LoVo (cell line): ENCODE measurements at regions not wholly inside any gene's neighbourhood (a gene's known extent, or its start where the extent isn't known, plus 50 kb on each side); places are given as distances from the start of the nearest gene placed in this dataset.

Source experiments
- DNase-seq: peaks from one replicate; pipeline ENCODE4 v3.0.0-alpha.2; 2016; ENCODE audit warnings: low spot score

DNA sequence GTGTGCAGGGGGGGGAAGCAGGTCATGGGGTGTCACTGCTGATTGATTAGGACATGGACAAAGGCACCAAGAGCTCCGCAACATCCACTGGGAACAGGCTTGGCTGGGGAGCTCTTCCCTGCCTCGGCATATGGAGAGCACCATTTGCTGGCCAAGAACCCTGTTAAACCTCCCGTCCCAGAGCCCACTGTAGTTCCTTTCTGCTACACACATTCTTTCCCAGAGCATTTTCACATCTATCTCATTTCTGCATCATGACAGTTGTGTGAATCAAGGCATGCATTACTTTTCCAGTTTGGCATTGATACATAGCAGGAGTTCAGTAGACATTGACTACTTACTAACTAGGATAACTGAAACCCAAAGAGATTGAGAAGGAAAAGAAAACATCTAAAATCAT, 333.4 kb upstream of the B3GAT1 start:
- no peak for DNase-seq

DNA sequence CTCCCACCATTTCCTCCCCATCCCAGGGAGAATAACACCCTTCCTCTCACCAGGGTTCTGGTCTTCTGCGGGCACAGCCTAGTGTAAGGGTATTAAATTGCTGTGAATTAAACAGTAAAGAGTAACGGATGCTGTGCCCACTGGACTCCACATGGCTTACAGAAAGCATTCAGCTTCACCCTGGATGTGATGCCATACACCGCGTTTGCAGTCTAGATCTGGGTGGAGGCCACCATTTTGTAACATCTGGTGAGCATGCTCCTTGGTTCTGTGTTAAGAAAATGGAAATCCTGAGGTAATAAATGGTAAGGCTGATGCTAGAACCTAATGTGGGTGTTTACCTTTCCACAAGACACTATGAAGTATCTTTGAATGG, 331.8 kb upstream of the B3GAT1 start:
- DNase-seq = no peak

DNA sequence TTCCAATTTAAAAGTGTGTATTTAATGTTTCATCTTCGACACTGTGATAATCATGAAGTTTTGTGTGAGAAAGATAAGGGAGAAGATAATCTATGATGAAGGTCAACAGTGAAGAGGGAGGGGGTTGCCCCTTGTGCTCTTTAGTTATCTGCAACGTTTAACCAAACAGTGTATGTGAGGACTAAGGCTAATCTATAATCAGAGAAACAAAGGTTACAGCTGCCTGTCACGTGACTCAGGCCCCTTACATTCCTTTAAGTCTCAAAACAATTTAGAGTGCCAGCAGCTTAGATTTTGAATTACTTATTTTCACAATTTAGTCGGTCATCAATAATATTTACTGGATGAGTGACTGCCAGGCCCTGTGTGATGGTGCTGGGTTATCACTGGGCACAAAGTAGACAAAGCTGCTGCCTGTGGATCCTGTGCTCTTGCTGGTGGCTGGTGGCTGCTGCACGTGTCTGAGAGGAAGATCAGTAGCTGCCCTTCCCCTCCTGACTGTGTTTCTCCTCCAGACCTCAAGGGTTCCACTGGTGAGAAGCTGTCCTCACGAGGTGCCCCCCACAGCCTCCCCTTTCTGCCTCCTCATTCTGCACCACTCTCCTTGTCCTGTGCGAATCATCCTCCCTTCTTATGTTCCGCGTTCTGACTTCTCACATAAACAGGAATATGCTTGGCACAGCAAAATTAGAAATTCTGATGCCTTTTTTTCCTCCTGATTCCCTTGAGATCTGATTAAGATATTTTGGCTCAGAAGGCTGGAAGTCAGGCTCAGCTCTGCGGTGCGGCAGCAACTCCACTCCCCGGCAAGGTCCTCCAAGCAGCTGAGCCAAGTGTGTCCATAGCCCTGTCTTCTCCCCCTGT, 331.1 kb upstream of the B3GAT1 start:
- DNase-seq = no peak

DNA sequence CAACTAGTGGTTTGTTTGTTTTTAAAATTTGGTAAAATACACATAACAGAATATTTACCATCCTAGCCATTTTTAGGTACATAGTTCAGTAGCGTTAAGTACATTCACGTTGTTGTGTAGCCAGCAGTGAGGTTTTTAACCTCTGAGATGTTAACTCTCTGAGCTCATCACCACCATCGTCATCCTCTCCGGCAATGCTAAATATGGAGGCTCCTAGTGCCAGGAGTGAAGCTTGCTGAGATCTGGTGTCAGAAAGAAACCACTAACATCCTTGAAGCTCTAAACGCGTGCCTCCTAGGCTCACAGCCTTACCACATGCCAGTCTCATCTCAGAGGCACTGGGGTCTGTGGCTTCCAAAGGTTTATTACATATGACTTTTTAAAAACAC, 330.2 kb upstream of the B3GAT1 start:
- DNase-seq = no peak

DNA sequence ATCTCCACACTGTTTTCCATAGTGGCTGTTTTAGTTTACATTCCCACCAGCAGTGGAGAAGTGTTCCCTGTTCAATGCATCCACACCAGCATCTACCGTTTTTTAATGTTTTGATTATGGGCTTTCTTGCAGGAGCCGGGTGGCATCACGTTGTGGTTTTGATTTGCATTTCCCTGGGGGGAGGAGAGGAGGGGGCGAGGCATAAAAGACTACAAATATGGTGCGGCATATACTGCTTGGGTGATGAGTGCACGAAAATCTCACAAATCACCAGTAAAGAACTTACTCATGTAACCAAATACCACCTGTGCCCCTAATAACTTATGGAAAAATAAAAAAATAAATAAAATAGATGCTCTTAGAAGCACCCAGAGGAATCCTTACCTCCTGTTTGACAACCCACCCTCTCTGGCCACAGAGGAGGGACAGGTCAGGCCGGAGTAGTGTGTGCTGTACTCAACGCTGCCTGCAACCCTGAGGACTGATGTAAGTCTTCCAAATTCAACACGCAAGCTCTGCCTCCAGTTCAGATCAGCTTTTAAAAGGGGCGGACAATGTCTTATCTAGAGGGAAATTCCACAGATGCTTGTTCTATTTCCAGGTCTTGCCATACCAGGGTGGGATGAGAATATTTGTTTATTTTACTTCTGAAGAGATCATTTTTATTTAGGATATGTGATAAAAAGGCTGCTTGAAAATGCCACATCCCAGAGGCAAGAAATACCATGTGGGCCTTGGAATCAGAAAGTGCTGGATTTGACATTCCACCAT, 329.6 kb upstream of the B3GAT1 start:
- DNase-seq = no peak

DNA sequence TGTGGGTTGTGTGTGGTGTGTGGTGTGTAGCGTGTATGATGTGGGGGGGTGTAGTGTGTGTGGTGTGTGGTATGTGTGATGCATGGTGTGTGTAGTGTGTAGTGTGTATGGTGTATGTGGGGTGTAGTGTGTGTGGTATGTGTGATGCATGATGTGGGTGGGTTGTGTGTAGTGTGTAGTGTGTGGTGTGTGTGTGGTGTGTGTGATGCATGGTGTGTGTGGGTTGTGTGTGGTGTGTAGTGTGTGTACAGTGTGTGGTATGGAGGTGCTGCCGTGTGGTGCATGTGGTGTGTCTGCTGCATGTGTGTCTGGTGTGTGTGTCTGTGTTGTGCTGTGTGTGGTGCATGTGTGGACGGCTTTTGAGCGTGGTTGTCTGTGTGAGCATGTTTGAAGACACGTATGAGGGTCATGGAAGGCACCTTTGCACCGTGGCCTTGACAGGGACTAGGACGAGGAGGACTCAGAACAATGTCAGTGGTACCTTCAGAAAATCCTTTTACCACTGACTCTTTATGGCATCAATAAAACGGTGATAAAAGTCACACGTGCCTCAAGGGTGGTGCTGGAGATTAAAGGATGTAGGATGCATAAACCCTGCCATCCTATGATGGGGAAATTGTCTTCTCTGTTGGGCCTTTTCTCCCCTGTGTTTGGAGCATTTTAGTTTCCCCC, 328.7 kb upstream of the B3GAT1 start:
- no peak for DNase-seq

DNA sequence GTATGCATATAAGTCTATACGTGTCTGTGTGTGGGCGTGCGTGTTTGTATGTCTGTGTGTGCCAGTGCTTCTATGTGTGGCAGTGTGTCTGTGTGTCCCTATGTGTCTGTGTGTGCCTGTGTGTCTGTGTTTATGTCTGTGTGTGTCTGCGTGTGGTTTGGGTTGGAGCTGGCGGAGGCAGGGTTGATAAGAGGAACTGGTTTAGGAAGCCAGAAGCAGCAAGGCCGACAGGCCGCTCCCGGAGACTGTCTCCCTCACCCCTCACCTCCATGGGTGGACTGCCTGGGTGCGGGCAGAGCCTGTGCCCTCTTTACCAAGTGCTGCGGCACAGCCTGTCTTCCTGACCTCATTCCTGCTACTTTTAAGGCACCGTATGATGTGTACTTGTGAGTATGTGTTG, 327.1 kb upstream of the B3GAT1 start:
- DNase-seq = no peak

DNA sequence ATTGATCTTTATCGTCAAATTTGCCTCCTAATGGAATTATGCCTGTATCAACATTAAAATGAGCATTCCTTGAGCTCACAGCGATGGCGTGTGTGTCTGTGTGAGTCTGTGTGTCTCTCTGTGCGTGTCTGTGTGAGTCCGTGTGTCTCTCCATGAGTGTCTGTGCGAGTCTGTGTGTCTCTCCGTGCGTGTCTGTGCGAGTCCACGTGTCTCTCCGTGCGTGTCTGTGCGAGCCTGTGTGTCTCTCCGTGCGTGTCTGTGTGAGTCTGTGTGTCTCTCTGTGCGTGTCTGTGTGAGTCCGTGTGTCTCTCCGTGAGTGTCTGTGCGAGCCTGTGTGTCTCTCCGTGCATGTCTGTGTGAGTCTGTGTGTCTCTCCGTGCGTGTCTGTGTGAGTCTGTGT, 326.5 kb upstream of the B3GAT1 start:
- DNase-seq = no peak

DNA sequence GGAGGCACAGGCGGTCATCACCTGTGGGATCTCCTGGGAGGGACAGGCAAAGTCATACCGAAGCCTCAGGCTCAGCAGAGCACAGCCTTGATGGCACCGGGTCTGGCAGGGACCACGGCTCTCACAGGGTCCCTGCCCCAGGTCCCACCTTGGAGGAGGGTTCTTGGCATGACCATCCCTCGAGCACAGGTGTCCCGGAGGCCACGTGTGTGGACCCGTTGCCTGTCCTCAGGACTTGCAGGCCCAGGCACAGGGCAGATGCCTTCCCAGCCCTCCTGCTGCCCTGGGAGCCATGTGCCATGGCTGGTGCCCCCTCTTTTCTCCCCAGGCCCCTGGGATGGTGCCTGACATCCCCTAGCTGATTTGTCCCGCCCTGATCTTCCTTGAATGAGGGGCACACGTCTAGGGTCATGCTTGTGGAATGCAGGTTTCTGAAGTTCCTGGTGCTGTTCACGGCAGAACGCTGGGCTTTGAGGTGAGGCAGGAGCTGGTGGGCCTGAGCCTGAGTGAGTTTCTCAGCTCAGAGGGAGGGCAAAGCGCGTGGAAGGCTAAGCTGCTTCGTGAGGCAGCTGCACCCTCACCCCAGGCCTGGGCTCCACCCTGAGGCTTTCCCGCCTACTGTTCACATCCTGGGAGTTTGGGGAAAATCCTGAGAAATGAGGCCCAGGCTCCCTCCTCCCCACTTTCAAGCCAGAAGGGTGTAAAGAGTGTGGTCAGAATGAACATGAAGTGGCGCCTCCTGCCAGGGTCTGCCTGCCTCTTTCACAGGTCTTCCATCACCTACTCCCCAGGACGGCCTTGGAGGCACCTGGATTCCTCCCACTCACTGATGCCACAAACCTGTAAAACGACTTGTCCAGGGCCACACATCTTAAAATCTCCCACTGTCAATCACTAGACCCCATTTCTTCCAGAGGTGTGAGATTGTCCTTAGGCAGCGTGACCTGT, 325.8 kb upstream of the B3GAT1 start:
- no peak for DNase-seq

DNA sequence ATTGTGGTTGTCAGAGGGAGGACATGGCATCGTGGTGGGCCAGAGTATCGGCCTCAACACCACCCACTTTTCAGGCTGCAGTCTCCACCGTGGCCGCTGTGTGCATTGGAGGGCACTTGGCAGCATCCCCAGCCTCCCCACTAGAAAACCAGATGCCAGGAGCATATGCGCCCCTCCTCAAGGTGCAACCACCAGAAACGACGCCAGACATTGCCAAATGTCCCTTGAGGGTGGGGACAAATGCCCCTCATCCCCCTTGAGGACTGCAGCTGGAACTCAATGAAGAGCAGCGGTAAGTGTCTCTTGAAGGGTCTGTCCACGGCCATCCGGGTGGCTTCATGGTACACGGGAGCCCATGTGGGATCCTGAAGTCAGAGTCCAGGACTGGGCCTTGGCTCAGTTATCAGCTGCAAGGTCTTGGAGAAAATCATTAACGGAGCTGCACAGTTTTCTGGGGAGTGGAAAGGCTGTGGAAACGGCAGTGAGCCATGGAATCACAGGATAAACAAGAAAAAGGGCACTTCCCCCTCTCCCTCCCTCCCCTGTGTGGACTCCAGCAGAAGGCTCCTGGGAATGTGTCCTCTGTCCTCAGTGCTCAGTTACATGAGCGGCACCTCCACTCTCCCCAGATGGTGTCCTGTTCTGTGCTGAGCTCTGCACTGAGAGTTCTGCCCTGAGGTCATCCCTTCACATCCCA, 324.4 kb upstream of the B3GAT1 start:
- no peak for DNase-seq

DNA sequence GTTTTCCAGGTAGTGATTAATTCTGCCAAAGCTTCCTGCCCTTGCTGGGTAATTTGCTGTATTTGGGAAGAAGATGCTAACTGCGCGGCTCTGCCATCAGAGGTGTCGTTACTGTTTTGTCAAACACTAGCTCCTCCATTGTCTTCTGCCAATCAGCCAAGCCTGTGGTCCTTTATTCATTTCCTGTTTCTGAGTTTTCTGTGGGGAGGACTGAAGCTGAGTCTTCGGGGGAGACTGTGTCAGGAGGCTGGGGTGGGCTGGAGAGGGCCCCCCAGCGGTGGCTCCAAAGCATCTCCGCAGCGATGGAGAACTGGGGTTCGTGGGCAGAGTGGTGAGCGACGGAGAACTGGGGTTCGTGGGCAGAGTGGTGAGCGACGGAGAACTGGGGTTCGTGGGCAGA, 322.9 kb upstream of the B3GAT1 start:
- no peak for DNase-seq

DNA sequence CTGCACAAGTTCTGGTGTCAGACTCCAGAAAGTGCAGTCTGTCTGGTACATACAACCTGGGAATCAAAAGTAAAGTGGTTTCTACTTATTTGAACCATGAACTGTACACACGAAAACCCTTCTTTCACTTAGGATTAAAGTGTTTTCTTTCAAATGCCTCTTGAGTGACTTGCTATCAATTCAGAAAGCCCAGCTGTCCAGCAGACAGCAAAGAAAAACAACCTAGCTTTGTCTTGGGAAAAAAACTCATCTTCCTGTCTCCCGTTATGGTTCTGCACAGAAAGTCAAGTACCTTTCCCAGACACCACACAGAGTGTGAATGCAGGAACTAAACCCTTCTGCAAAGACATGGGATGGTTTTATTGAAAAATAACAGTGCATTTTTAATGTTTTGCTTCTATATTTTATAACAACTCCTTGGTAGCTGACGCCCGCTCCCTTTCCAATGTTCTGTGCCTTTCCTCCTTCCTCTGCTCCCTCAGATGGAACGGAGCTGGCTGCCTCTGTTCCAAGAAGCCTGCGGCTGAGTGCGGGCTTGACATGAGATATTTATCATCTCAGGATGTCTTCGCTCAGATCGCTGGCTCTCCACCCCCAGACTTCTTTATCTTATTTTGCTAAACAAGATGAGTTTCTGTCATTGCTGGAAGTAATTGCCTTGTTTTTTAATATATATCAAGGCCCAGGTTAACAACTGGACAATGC, 322.3 kb upstream of the B3GAT1 start:
- no peak for DNase-seq

DNA sequence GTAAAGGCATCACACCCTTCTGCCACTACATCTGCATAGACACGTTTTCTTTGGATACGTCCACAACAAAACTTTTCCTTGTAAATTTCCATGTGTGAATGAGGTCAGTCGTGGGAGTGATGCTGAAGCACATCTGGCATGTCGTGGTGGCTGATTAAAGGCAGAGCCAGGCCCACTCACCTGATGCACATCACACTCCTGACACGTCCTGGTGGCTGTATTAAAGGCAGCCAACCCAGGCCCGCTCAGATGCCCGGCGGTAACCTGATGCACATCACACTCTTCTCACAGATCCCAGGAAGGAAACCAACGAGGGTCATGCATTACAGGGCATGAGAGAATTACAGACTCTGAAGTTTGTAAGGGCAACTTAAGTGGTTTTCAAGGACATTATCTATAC, 321.6 kb upstream of the B3GAT1 start:
- DNase-seq = no peak

DNA sequence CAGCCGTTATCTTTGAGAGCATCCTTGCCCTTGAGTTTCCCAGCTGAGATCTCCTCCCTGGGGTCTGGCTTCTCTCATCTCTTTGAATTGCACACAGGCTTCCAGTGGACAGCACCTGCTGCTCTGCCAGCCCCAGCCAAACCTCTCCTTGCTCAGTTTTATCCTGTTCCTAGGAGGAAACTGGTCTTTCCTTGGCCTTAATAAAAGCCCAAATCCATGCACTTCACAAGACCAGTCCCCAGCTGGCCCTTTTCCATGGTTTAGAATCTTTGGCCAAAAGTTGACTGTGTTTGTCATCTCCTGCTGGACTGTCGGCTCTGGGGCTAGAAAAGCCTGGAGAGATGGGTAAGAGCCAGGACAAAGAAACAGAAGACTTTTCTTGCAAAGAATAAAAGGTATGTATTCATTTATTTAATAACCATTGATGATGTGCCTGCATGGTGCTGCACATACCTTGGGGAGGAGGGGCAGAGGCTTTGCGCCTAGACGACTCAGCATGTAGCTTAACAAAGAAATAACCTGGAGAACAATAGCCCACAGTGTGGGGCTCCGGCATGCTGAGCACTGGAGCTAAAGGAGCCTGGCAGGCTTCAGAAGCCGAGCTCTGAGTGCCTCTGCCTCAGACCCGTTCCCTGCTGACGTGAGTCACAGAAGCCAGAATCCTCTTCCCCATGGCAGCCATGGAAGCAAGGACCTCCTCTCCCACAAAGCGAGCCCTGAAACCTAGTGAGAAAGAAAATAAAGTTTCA, 319.3 kb upstream of the B3GAT1 start:
- DNase-seq = no peak

DNA sequence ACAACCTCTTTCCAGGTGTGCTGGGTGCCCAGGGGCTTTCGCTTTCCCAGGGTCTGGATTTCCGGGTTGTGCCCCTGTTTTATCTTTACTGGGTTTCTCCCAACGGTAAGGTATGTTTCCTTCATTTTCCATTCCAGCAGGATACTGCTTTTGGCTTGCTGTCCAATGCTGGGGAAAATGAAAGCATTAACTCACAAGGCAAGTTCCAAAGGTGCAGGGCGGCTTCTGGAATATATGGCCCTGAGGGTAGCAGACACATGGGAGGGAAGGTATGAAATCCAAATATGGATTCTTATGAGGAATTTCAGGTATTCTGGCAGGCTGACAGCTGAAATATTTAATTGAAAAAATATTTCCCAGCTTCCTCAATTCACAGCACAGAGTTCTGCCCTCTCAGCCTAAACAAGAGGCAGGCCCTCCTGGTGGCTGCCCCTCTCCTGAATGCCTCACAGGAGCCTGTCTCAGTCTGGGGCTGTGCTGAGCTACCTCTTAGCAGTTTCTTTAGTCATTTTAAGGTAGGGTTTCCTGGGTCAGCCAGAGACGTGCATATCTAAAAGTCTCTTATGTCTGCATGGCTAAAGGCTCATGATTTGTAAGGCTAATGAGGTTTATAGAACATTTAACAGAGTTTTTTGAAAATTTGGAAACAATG, 318.6 kb upstream of the B3GAT1 start:
- DNase-seq = no peak

DNA sequence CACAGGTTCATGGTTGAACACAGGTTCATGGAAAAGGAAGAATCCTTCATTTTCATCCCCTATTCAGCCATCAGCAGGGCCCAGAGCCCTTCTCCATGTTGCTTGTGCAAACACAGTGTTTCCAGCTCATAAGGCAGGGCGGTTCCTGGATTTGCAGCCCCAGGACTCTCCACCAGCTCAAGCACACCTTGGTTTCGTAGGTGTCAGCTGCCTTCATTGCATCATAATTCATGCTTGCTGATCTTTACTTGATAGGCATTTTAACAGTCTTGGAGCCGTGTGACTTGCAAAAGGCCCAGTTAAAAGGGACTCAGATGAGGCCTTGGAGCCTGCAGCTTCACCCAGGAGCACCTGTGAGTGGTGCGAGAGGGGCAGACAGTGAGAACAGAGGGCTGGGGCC, 318.1 kb upstream of the B3GAT1 start:
- no peak for DNase-seq

DNA sequence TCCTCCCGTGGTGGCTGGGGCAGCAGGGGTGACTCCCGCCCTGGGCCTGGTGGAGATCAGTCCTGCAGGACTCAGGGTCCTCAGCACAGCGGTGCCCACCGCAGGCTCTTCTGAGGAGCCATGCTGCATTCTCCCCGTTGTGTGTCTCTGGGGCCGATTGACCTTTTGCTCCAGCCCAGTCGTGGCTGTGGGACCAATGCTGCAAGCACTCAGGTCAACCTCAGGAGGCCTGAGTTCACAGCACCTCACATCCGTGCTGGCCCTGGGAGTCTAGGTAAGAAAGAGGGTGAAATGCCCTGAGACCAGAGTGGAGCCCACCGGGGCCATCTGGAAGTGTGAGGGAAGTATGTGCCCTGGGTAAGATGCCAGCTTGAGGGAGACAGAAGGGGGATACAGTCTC, 316.1 kb upstream of the B3GAT1 start:
- no peak for DNase-seq

DNA sequence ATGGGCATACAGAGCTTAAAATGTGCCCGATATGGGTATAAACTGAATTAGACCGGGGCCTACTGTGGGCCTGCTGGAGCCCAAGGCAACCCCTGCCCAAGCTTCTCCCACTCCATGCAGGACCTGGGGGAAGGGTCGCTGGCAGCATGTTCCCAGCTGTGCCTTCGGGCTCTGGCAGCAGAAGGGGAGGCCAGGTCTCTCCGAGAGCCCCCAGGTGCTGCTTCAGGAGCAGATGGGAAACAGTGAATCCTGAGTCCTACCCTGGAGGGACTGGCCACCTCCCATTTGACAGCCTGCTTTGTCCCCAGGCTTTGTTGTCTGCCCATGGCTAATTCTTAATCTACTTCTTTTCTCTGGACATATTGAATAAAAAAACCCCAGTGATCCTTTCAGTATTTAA, 315.6 kb upstream of the B3GAT1 start:
- DNase-seq = no peak

DNA sequence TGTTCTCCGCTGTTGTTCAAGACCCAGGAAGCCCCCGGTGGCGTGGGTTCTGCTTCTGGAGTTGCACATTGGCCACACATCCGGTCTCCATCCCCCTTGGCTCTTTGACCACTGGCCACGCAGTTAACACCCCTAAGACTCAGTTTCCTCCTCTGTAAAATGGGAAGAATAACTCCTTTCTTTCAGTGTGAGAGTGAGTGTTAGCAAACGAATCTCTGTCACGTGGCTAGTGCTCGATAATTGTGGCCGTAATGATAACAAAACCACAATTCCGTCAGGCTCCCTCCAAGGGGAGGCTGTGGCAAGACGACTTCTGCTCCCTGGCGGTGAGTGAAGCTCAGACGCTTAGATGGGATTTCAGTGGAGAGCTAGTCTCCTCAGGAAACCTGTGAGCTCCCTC, 315.2 kb upstream of the B3GAT1 start:
- no peak for DNase-seq
